ENCODE measurements at regions not wholly inside any gene's neighbourhood (a gene's known extent, or its start where the extent isn't known, plus 50 kb on each side); places are given as distances from the start of the nearest gene placed in this dataset.
A peak's percentile ranks its signal among the peaks of the same experiment; 100 is the strongest.

GRCh38 chr17:69723741-69724140, 309.2 kb downstream of the MAP2K6 start:
- intact Hi-C loops (cut with micrococcal nuclease) = no loop called here
- Histone ChIP-seq H3K9ac (ENCODE audit: insufficient read depth in 1 of 2, low read depth in 2 of 2, low read length in 2 of 2) (no peak overlapping the region), H3K9me1 (ENCODE audit: control insufficient read depth, insufficient read depth, low read length) (no peaks in the 10 kb centered on the region), H3K27ac (ENCODE audit: extremely low read depth, low read depth, low read length) (no peak overlapping the region), H3K4me3 (no peak overlapping the region), H2AFZ (ENCODE audit: low read depth, low read length) (no peak overlapping the region), H3K36me3 (ENCODE audit: control insufficient read depth, insufficient read depth, low read length) (no peaks in the 10 kb centered on the region), H4K20me1 (replicated peaks; ENCODE audit: control insufficient read depth, insufficient read depth, low read length) (no peaks in the 10 kb centered on the region), H3K4me2 (ENCODE audit: insufficient read depth, low read length) (no peak overlapping the region), H3K79me2 (ENCODE audit: control insufficient read depth, insufficient read depth, low read length) (no peaks in the 10 kb centered on the region), H3K9me3 (replicated peaks; ENCODE audit: control insufficient read depth, insufficient read depth, low read depth, low read length) (no peaks in the 10 kb centered on the region), H3K27me3 (ENCODE audit: control insufficient read depth in 2 of 2, insufficient read depth in 2 of 2, low read length in 2 of 2) (no peaks in the 10 kb centered on the region), H3K4me1 (replicated peaks in 1 of 2; ENCODE audit: control insufficient read depth in 2 of 2, insufficient read depth in 2 of 2, low read length in 2 of 2) (no peaks in the 10 kb centered on the region)
- FAIRE-seq (no peak), ATAC-seq (peak; percentile 66), DNase-seq (ENCODE audit: extremely low read depth in 1 of 4, low spot score in 3 of 4) (peak in 1 of 4 experiments; percentile 0)
- BruUV-seq (replicated peaks) = no TSS peak
- peak in 1 of 2 experiments; percentile 47; a peak in 3 of 4 replicates for TF ChIP-seq RAD21 (CRISPR knock-in tag; conservative IDR thresholded peaks at IDR 0.05 in 1 of 2, IDR thresholded peaks at IDR 0.05 in 1 of 2)
- TF ChIP-seq MTA2 (IDR thresholded peaks at IDR 0.05; ENCODE audit: low read depth) = no peak
- no peak for TF ChIP-seq ARID1B (IDR thresholded peaks at IDR 0.05)
- TF ChIP-seq CTCF (IDR thresholded peaks at IDR 0.05 in 2 of 3, conservative IDR thresholded peaks at IDR 0.05 in 1 of 3; ENCODE audit: insufficient read depth in 2 of 3, low read depth in 1 of 3, low read length in 3 of 3) = peak in 2 of 3 experiments; percentile 15 to 18; a peak in 1 of 6 replicates
- TF ChIP-seq CREB3 (tag; conservative IDR thresholded peaks at IDR 0.05; ENCODE audit: low read depth) = no peak
- TF ChIP-seq KHSRP (IDR thresholded peaks at IDR 0.05) = no peak
- TF ChIP-seq RBM25 (IDR thresholded peaks at IDR 0.05; ENCODE audit: low read depth, low read length, severe bottlenecking) = no peak
- TF ChIP-seq ZNF12 (CRISPR knock-in tag; IDR thresholded peaks at IDR 0.05) = no peak
- TF ChIP-seq HNRNPL (IDR thresholded peaks at IDR 0.05; ENCODE audit: low read depth, low read length) = no peak
- in situ Hi-C loops (cut with MboI) = no loop called here
- POLR2A ChIA-PET = no interaction called here
- CTCF ChIA-PET (ENCODE audit: low intra/inter-chr PET ratio) = no interaction called here

All from K562 (cell line).